Vagina (tissue), 2 donors: ENCODE measurements at regions not wholly inside any gene's neighbourhood (a gene's known extent, or its start where the extent isn't known, plus 50 kb on each side); places are given as distances from the start of the nearest gene placed in this dataset.

Source experiments
- POLR2A ChIP-seq, 2 donors: fragments of 450-650 bp; IDR thresholded peaks; one replicate each; pipeline ENCODE4 v1.6.1; 2017; ENCODE audit warnings: antibody characterized with exemption in 2 of 2, mild to moderate bottlenecking in 2 of 2, moderate library complexity in 2 of 2
- POLR2AphosphoS5 ChIP-seq, 2 donors: sonication (generic); formaldehyde crosslinking; IDR thresholded peaks; one replicate each; pipeline ENCODE4 v1.9.0; 2017; ENCODE audit warnings: antibody characterized with exemption in 2 of 2, mild to moderate bottlenecking in 2 of 2, low read depth in 1 of 2; ENCODE audit not compliant: insufficient read depth in 1 of 2
- TF ChIP-seq, protein P1 (sequence below), 3 experiments: fragments of 450-650 bp in 2 of 3; fragments of 200-600 bp in 1 of 3; sonication (generic) in 1 of 3; IDR thresholded peaks; one replicate each; pipeline ENCODE4 v1.5.1; 2017 to 2019; ENCODE audit warnings: antibody characterized with exemption in 3 of 3, mild to moderate bottlenecking in 2 of 3, moderate library complexity in 2 of 3

DNA sequence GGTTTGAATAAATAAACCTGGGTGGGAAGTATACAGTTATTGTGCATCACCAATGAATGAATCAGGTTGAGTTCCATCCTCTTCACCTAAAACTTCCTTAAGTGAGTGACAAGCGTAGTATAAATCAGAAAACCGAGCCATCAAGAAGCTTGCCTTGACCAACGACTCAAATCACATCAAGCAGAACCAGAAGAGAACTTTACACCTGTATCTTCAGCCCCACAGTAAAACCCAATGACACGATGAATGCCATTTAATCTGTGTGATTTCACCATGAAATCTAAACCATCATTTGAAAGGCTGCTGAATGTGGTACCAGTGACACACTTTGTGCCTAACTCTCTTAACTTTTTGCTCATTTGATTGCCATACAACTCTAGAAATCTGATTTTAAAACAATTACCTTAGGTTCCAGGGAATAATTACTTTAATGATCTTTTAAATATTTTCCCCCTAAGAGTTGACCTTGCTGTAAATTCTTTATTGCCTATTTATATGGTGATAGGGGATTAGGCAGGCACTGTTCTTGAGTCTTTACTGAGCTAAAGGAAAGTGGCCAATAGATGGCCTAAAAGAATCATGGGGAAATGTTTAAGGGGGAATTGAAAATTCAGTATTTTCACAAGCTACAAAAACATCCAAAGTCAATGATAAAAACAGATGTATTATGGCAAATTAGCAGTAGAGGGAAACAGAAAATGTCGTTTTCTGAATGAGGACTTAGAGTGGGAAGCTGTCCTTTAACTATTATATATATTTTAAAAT is 152.0 kb upstream of the EYA4 start:
- TF ChIP-seq POLR2AphosphoS5 (IDR thresholded peaks at IDR 0.05; ENCODE audit: insufficient read depth in 1 of 2, low read depth in 1 of 2), result no peak
- TF ChIP-seq POLR2A (IDR thresholded peaks at IDR 0.05), result no peak
- TF ChIP-seq, protein P1, sequence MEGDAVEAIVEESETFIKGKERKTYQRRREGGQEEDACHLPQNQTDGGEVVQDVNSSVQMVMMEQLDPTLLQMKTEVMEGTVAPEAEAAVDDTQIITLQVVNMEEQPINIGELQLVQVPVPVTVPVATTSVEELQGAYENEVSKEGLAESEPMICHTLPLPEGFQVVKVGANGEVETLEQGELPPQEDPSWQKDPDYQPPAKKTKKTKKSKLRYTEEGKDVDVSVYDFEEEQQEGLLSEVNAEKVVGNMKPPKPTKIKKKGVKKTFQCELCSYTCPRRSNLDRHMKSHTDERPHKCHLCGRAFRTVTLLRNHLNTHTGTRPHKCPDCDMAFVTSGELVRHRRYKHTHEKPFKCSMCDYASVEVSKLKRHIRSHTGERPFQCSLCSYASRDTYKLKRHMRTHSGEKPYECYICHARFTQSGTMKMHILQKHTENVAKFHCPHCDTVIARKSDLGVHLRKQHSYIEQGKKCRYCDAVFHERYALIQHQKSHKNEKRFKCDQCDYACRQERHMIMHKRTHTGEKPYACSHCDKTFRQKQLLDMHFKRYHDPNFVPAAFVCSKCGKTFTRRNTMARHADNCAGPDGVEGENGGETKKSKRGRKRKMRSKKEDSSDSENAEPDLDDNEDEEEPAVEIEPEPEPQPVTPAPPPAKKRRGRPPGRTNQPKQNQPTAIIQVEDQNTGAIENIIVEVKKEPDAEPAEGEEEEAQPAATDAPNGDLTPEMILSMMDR (IDR thresholded peaks at IDR 0.05), result no peak
